ENCODE measurements at regions not wholly inside any gene's neighbourhood (a gene's known extent, or its start where the extent isn't known, plus 50 kb on each side); places are given as distances from the start of the nearest gene placed in this dataset.
A peak's percentile ranks its signal among the peaks of the same experiment; 100 is the strongest.

DNA sequence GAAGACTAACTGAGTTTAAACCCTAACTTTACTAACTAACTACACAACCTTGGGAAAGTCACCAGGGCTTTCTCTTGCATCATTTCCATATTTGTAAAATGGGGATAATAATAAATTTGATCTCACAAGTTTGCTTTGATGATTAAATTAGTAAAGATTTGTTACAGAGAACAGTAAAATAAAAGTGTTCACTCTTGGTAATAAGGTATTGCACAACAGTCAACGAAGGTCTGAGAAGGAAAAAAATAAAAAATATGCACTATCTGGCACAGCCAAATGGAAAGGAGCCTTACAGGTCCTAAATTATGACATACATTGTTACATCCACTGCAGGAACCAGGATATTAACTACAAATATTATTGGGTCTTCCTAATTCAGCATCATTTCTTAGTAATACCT lies 160.0 kb upstream of the TMEM161B start:
- Histone ChIP-seq H3K9ac (replicated peaks in 1 of 4; ENCODE audit: extremely low read depth in 1 of 4, low read depth in 3 of 4, low read length in 3 of 4) (no peak overlapping the region), H2AFZ (ENCODE audit: low read length) (no peak overlapping the region), H3K23ac (ENCODE audit: insufficient read length) (no peak overlapping the region), H3K27ac (ENCODE audit: low read depth, low read length) (no peak overlapping the region), H2BK12ac (ENCODE audit: low read depth, low read length) (no peak overlapping the region), H3K36me3 (ENCODE audit: control insufficient read depth in 2 of 4, insufficient read depth in 4 of 4, low read length in 3 of 4) (no peaks in the 10 kb centered on the region), H3K4me3 (ENCODE audit: extremely low read depth in 1 of 4, insufficient read depth in 2 of 4, low read depth in 3 of 4, low read length in 4 of 4) (no peak overlapping the region), H2BK20ac (ENCODE audit: low read length) (no peak overlapping the region), H3K23me2 (ENCODE audit: low read depth, low read length) (no peaks in the 10 kb centered on the region; the same call in 1 of the 2 replicates), H3K9me3 (ENCODE audit: insufficient read depth in 2 of 2, low read depth in 1 of 2, low read length in 1 of 2) (no peaks in the 10 kb centered on the region), H4K20me1 (replicated peaks in 1 of 2; ENCODE audit: control insufficient read depth in 1 of 2, insufficient read depth in 2 of 2, low read length in 2 of 2) (no peaks in the 10 kb centered on the region), H3K4me2 (ENCODE audit: insufficient read depth in 1 of 2, low read depth in 2 of 2, low read length in 2 of 2) (no peak overlapping the region), H3K79me1 (ENCODE audit: low read depth, low read length) (no peaks in the 10 kb centered on the region), H3K79me2 (ENCODE audit: control insufficient read depth in 1 of 2, insufficient read depth in 2 of 2, low read length in 2 of 2) (no peaks in the 10 kb centered on the region), H2BK120ac (replicated peaks; ENCODE audit: low read depth, low read length) (no peak overlapping the region), H2BK5ac (ENCODE audit: low read depth, low read length) (no peak overlapping the region), H3K4ac (replicated peaks; ENCODE audit: insufficient read length, low read depth, low read length) (no peak overlapping the region), H3K18ac (ENCODE audit: extremely low read depth, low read length) (no peak overlapping the region), H3K27me3 (replicated peaks in 1 of 4; ENCODE audit: control insufficient read depth in 3 of 4, extremely low read depth in 1 of 4, insufficient read depth in 3 of 4, low read length in 3 of 4) (no peaks in the 10 kb centered on the region), H2BK15ac (ENCODE audit: low read length) (no peak overlapping the region), H3K4me1 (replicated peaks in 1 of 4; ENCODE audit: control insufficient read depth in 3 of 4, insufficient read depth in 4 of 4, low read length in 3 of 4) (no peaks in the 10 kb centered on the region; a peak in 1 of 7 replicates), H3K56ac (replicated peaks; ENCODE audit: insufficient read length, low read depth, low read length) (no peak overlapping the region), H3K14ac (ENCODE audit: insufficient read length) (no peak overlapping the region), H4K91ac (replicated peaks; ENCODE audit: insufficient read length, low read length) (no peak overlapping the region), H4K8ac (ENCODE audit: extremely low read depth, insufficient read depth, low read length) (no peak overlapping the region), H2AK5ac (ENCODE audit: low read depth, low read length) (no peak overlapping the region), H4K5ac (ENCODE audit: insufficient read length, low read depth, low read length) (no peak overlapping the region)
- peak; percentile 62; the same call in 1 of the 2 replicates for TF ChIP-seq CEBPB (IDR thresholded peaks at IDR 0.05; ENCODE audit: low read depth, low read length)
- TF ChIP-seq, protein P1, sequence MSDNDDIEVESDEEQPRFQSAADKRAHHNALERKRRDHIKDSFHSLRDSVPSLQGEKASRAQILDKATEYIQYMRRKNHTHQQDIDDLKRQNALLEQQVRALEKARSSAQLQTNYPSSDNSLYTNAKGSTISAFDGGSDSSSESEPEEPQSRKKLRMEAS (IDR thresholded peaks at IDR 0.05): no peak
- TF ChIP-seq EGR1 (IDR thresholded peaks at IDR 0.05; ENCODE audit: borderline replicate concordance, low read depth, low read length): no peak
- no peak for TF ChIP-seq CHD1 (IDR thresholded peaks at IDR 0.05; ENCODE audit: low read depth, low read length)
- no peak for TF ChIP-seq TEAD4 (IDR thresholded peaks at IDR 0.05; ENCODE audit: low read depth, low read length)
- WGBS, 2 experiments (ENCODE audit: extremely low coverage in 1 of 2, insufficient coverage in 1 of 2, insufficient read length in 1 of 2, insufficient replicate concordance in 2 of 2, low coverage in 1 of 2, low lambda C conversion rate in 2 of 2, missing lambda C conversion rate in 1 of 2): 79% methylated on average over 1 of the region's 1 CpG; no CpG with 5 or more reads in 1 of the 2 experiments
- DNase-seq (ENCODE audit: low read depth in 1 of 2, low spot score in 2 of 2): no peak
- no peak for FAIRE-seq
- ChIA-PET CTCF (ENCODE audit: partially characterized antibody) (no interaction called here), POLR2A (ENCODE audit: partially characterized antibody) (no interaction called here)
